Erythroblast (primary cell): ENCODE measurements at regions not wholly inside any gene's neighbourhood (a gene's known extent, or its start where the extent isn't known, plus 50 kb on each side); places are given as distances from the start of the nearest gene placed in this dataset.

Experiments used
- GATA1 ChIP-seq: IDR thresholded peaks from 2 replicates; pipeline ENCODE4 v1.6.1; 2011; ENCODE audit warnings: low read depth, mild to moderate bottlenecking, control low read depth, low read length, moderate library complexity
- POLR2A ChIP-seq: IDR thresholded peaks from 2 replicates; pipeline ENCODE4 v1.6.1; 2011; ENCODE audit warnings: mild to moderate bottlenecking, low read length

GRCh38 chr3:157631478-157631877, 128.3 kb upstream of the VEPH1 start:
- no peak for TF ChIP-seq POLR2A
- no peak for TF ChIP-seq GATA1
